22Rv1 (cell line): ENCODE measurements at regions not wholly inside any gene's neighbourhood (a gene's known extent, or its start where the extent isn't known, plus 50 kb on each side); places are given as distances from the start of the nearest gene placed in this dataset.

ENCODE experiments used
- CTCF ChIP-seq: fragments of 450-650 bp; IDR thresholded peaks from 2 replicates; pipeline ENCODE4 v1.5.1; 2017; ENCODE audit warnings: mild to moderate bottlenecking
- ZFX ChIP-seq: fragments of 450-650 bp; IDR thresholded peaks from 2 replicates; pipeline ENCODE4 v1.6.1; 2017; ENCODE audit warnings: antibody characterized with exemption, borderline replicate concordance

- no peak for TF ChIP-seq CTCF
- no peak for TF ChIP-seq ZFX
Observed at GRCh38 chr15:70539912-70540530, 223.3 kb downstream of the UACA start.
